GM12878 (cell line): ENCODE measurements at regions not wholly inside any gene's neighbourhood (a gene's known extent, or its start where the extent isn't known, plus 50 kb on each side); places are given as distances from the start of the nearest gene placed in this dataset.

Source experiments
- ATAC-seq: fragments of 200-7000 bp; cut with Tn5 transposase; 3 replicates; pipeline ENCODE4 v1.9.1; 2020; ENCODE audit warnings: mild to moderate bottlenecking, moderate library complexity
- BruUV-seq: library from RNA; stranded (reverse); fragments of 400-500 nt; replicated peaks from 2 replicates; lab custom pipeline; 2021; lab: Mats Ljungman, UMichigan
- CTCF ChIA-PET: fragments of 300-600 bp; sonication (Branson Sonifier 250); formaldehyde crosslinking; extraction: SDS; loops from one replicate; lab custom pipeline; 2021; ENCODE audit warnings: inconsistent platforms; lab: Yijun Ruan, JAX
- POLR2A ChIA-PET: fragments of 350-600 bp; formaldehyde crosslinking; extraction: SDS; loops from one replicate; lab custom pipeline; 2021; ENCODE audit warnings: inconsistent platforms; lab: Charles Lee
- RAD21 ChIA-PET: fragments of 300-600 bp; sonication (Branson Sonifier 250); formaldehyde crosslinking; loops from one replicate; lab custom pipeline; 2023; ENCODE audit warnings: antibody characterized with exemption; ENCODE audit not compliant: unreplicated experiment; lab: Charles Lee
- SMC1A ChIA-PET: fragments of 300-600 bp; sonication (Branson Sonifier 250); formaldehyde crosslinking; loops from one replicate; lab custom pipeline; 2023; ENCODE audit not compliant: unreplicated experiment, uncharacterized antibody; lab: Charles Lee
- DNase-seq: peaks from one replicate; pipeline ENCODE4 v3.0.0-alpha.2; 2011; ENCODE audit warnings: low read depth, low spot score
- FAIRE-seq: peaks from 3 replicates; lab custom pipeline; 2011; peaks lifted over from hg19 to GRCh38; lab: Jason Lieb, UNC
- H2AFZ ChIP-seq: 2 replicates; pipeline ENCODE4 v1.6.0; 2011; ENCODE audit warnings: low read depth, low read length, control low read depth; ENCODE audit not compliant: control insufficient read depth
- H3K27ac ChIP-seq: 2 replicates; pipeline ENCODE4 v1.5.1; 2011; ENCODE audit warnings: control low read depth; ENCODE audit not compliant: control insufficient read depth, insufficient read depth
- H3K27me3 ChIP-seq, 2 experiments: replicated peaks in 1 of 2; 2 replicates each; pipeline versions ENCODE4 v1.6.0 to v1.6.1; 2011; ENCODE audit warnings: low read length in 1 of 2; ENCODE audit not compliant: control insufficient read depth in 2 of 2, insufficient read depth in 2 of 2
- H3K36me3 ChIP-seq, 2 experiments: 2 replicates each; pipeline ENCODE4 v1.5.1; 2011; ENCODE audit warnings: low read length in 1 of 2; ENCODE audit not compliant: control insufficient read depth in 2 of 2, insufficient read depth in 2 of 2
- H3K4me1 ChIP-seq: 2 replicates; pipeline ENCODE4 v1.6.1; 2011; ENCODE audit warnings: mild to moderate bottlenecking, low read length, moderate library complexity, mixed read lengths; ENCODE audit not compliant: control insufficient read depth, insufficient read depth
- H3K4me2 ChIP-seq: 2 replicates; pipeline ENCODE4 v1.6.0; 2011; ENCODE audit warnings: control low read depth; ENCODE audit not compliant: control insufficient read depth, insufficient read depth
- H3K4me3 ChIP-seq: fragments of 200-600 bp; sonication (generic); 2 replicates; pipeline ENCODE4 v1.5.1; 2016
- H3K79me2 ChIP-seq: 2 replicates; pipeline ENCODE4 v1.6.0; 2011; ENCODE audit warnings: low read length; ENCODE audit not compliant: control insufficient read depth, insufficient read depth
- H3K9ac ChIP-seq: 2 replicates; pipeline ENCODE4 v1.8.0; 2011; ENCODE audit warnings: low read length, control low read depth, mixed read lengths; ENCODE audit not compliant: control insufficient read depth, insufficient read depth
- H3K9me3 ChIP-seq: replicated peaks from 3 replicates; pipeline ENCODE4 v1.5.1; 2011; ENCODE audit warnings: mild to moderate bottlenecking, low read length; ENCODE audit not compliant: control insufficient read depth, insufficient read depth
- H4K20me1 ChIP-seq: 2 replicates; pipeline ENCODE4 v1.6.0; 2011; ENCODE audit not compliant: control insufficient read depth, insufficient read depth
- ATF7 ChIP-seq: fragments of 450-650 bp; IDR thresholded peaks from 2 replicates; pipeline ENCODE4 v1.6.1; 2016; ENCODE audit warnings: low read depth, mild to moderate bottlenecking
- BACH1 ChIP-seq: fragments of 450-650 bp; IDR thresholded peaks from 2 replicates; pipeline ENCODE4 v1.6.1; 2017; ENCODE audit warnings: mild to moderate bottlenecking, borderline replicate concordance
- BHLHE40 ChIP-seq, 2 experiments: fragments of 450-650 bp in 1 of 2; IDR thresholded peaks; 2 replicates each; pipeline ENCODE4 v1.6.1; 2011 to 2017; ENCODE audit warnings: low read depth in 2 of 2, borderline replicate concordance in 1 of 2, improper control_type of control experiment in 1 of 2, low read length in 1 of 2, mild to moderate bottlenecking in 1 of 2
- BMI1 ChIP-seq: fragments of 450-650 bp; IDR thresholded peaks from 2 replicates; pipeline ENCODE4 v1.6.1; 2016; ENCODE audit warnings: mild to moderate bottlenecking, moderate library complexity, borderline replicate concordance
- CBX3 ChIP-seq: fragments of 200-600 bp; sonication (generic); IDR thresholded peaks from 2 replicates; pipeline ENCODE4 v1.6.1; 2016; ENCODE audit warnings: low read depth, borderline replicate concordance
- CBX5 ChIP-seq: sonication (generic); IDR thresholded peaks from 2 replicates; pipeline ENCODE4 v1.6.1; 2016; ENCODE audit warnings: low read depth, moderate library complexity, mild to moderate bottlenecking, inconsistent platforms
- CHD4 ChIP-seq: fragments of 200-600 bp; sonication (generic); IDR thresholded peaks from 2 replicates; pipeline ENCODE4 v1.6.1; 2016; ENCODE audit warnings: mild to moderate bottlenecking
- EZH2 ChIP-seq: IDR thresholded peaks from 2 replicates; pipeline ENCODE4 v1.6.1; 2012; ENCODE audit warnings: low read depth, mild to moderate bottlenecking, control low read depth, inconsistent platforms, low read length, borderline replicate concordance; ENCODE audit not compliant: control insufficient read depth
- FOXK2 ChIP-seq: fragments of 450-650 bp; IDR thresholded peaks from 2 replicates; pipeline ENCODE4 v1.6.1; 2017; ENCODE audit warnings: mild to moderate bottlenecking, moderate library complexity
- GABPA ChIP-seq: IDR thresholded peaks from 2 replicates; pipeline ENCODE4 v1.6.1; 2014; ENCODE audit warnings: antibody characterized with exemption, low read depth, mild to moderate bottlenecking, inconsistent platforms
- HCFC1 ChIP-seq: fragments of 150-350 bp; IDR thresholded peaks from 2 replicates; pipeline ENCODE4 v1.6.1; 2014; ENCODE audit warnings: low read length
- HDGF ChIP-seq: fragments of 450-650 bp; IDR thresholded peaks from 2 replicates; pipeline ENCODE4 v1.6.1; 2016; ENCODE audit warnings: antibody characterized with exemption
- KDM1A ChIP-seq: fragments of 200-600 bp; sonication (generic); IDR thresholded peaks from 2 replicates; pipeline ENCODE4 v1.6.1; 2016; ENCODE audit warnings: borderline replicate concordance
- SMAD1 ChIP-seq: fragments of 450-650 bp; IDR thresholded peaks from 2 replicates; pipeline ENCODE4 v1.6.1; 2018; ENCODE audit warnings: mild to moderate bottlenecking, low read depth; ENCODE audit not compliant: partially characterized antibody
- SREBF2 ChIP-seq: IDR thresholded peaks from 2 replicates; pipeline ENCODE4 v1.6.1; 2012; ENCODE audit warnings: mild to moderate bottlenecking, low read length
- WGBS: methylation state at CpG from one replicate; pipeline ENCODE4 v1.1.6; 2016; ENCODE audit warnings: low lambda C conversion rate; ENCODE audit not compliant: insufficient replicate concordance, insufficient coverage; ENCODE audit errors: missing lambda C conversion rate; 5-methylcytosine and 5-hydroxymethylcytosine counted together
- in situ Hi-C: fragments of 300-500 bp; cut with MboI; formaldehyde crosslinking; loops from 9 replicates; pipeline ENCODE4 v1.14.3; 2018; ENCODE audit warnings: mixed read lengths
- intact Hi-C: fragments of 100-400 bp; cut with micrococcal nuclease; formaldehyde crosslinking; loops from one replicate; pipeline ENCODE4 v1.14.2; 2022; ENCODE audit not compliant: unreplicated experiment
- TF ChIP-seq, protein P1 (sequence below): IDR thresholded peaks from 2 replicates; pipeline ENCODE4 v1.6.1; 2012; ENCODE audit warnings: low read length, inconsistent platforms
- TF ChIP-seq, protein P2 (sequence below): IDR thresholded peaks from 2 replicates; pipeline ENCODE4 v1.6.1; 2012; ENCODE audit warnings: low read depth, low read length, improper control_type of control experiment

DNA sequence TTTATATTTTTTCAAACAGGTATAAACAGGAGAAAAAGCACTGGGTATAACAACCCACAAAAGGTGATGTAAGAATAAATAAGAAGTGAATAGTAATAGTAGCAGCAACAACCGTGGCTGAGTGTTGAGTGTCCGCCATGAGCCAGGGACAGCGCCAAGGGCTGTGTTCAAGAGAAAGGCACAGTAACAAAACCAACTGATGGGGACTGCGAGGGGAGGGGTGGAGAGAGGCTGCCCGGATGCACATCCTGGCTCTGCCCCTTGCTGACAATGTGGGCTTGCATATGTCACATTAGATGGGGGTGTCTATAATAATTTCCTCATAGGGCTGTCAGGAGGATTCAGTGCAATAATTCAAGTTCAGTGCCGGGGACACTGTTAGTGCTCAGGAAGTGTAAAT, 912.4 kb downstream of the VRK1 start:
- H3K9ac ChIP-seq = no peak overlapping the region
- ChIA-PET POLR2A (no interaction called here), CTCF (interaction anchor here (2.8 kb wide), 1 partner anchor 15 kb away, joined by 11 read pairs; no protein-coding TSS in a partner anchor), SMC1A (interaction anchor here (0.8 to 2.5 kb wide), 4 partner anchors 10 to 1706 kb away, joined by 3 to 9 read pairs (median 4); no protein-coding TSS in a partner anchor), RAD21 (no interaction called here)
- H3K36me3 ChIP-seq = no peaks in the 10 kb centered on the region
- H3K4me3 ChIP-seq = no peak overlapping the region
- in situ Hi-C loops (loop anchor here (10.0 kb wide), 1 partner anchor 1555 kb away; no protein-coding TSS in a partner anchor), intact Hi-C loops (loop anchor here (5.0 to 10.0 kb wide), 3 partner anchors 72 to 295 kb away; no protein-coding TSS in a partner anchor)
- no peaks in the 10 kb centered on the region for H4K20me1 ChIP-seq
- no peak overlapping the region for H3K4me2 ChIP-seq
- no TSS peak for BruUV-seq
- no peak for FAIRE-seq
- H3K4me1 ChIP-seq = peaks cover 7% of the 10 kb centered on the region
- no peak for ATAC-seq
- H3K79me2 ChIP-seq = no peaks in the 10 kb centered on the region
- TF ChIP-seq SREBF2 (no peak), BACH1 (no peak), CHD4 (no peak), FOXK2 (no peak), EZH2 (no peak)
- no peak overlapping the region for H3K27ac ChIP-seq
- no peaks in the 10 kb centered on the region for H3K27me3 ChIP-seq
- 25% methylated on average over 6 of the region's 6 CpGs for WGBS
- DNase-seq = no peak
- H3K9me3 ChIP-seq = no peaks in the 10 kb centered on the region
- H2AFZ ChIP-seq = no peak overlapping the region

DNA sequence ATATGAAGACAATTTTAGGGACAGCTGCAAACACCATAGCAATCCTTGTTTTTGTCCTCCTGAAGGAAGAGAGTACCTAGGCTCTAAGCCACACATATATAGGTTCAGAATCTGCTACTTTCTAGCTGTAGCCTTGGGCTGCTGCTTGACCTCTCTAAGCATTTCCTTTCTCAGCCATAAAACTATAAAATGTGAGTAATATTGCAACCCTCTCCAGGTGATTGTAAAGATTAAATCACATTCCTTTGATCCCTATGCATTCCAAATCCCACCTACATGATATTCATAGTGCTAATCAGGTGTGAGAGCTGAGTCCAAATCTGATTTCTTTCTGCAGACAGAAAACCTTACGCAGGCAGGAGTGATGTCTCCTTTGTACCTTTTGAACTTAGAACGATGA, 913.5 kb downstream of the VRK1 start:
- H3K36me3 ChIP-seq = no peaks in the 10 kb centered on the region
- no peaks in the 10 kb centered on the region for H3K9me3 ChIP-seq
- no peaks in the 10 kb centered on the region for H4K20me1 ChIP-seq
- H3K27me3 ChIP-seq = no peaks in the 10 kb centered on the region
- H3K27ac ChIP-seq = no peak overlapping the region
- H3K9ac ChIP-seq = no peak overlapping the region
- peaks cover 7% of the 10 kb centered on the region for H3K4me1 ChIP-seq
- 18% methylated on average over 2 of the region's 2 CpGs for WGBS
- H2AFZ ChIP-seq = no peak overlapping the region
- no peak overlapping the region for H3K4me2 ChIP-seq
- CTCF ChIA-PET = no interaction called here
- POLR2A ChIA-PET = no interaction called here
- intact Hi-C loops = loop anchor here (10.0 kb wide), 1 partner anchor 1554 kb away; no protein-coding TSS in a partner anchor
- H3K4me3 ChIP-seq = no peak overlapping the region
- FAIRE-seq = no peak
- BruUV-seq = no TSS peak
- RAD21 ChIA-PET = no interaction called here
- DNase-seq = no peak
- no peak for ATAC-seq
- no peaks in the 10 kb centered on the region for H3K79me2 ChIP-seq
- in situ Hi-C loops = no loop called here
- SMC1A ChIA-PET = no interaction called here
- TF ChIP-seq KDM1A (no peak), BMI1 (no peak), BHLHE40 (IDR thresholded peaks at IDR 0.05; ENCODE audit: borderline replicate concordance in 1 of 2, low read depth in 2 of 2, low read length in 1 of 2) (no peak), CBX5 (no peak), HDGF (no peak), ATF7 (no peak), SMAD1 (no peak), HCFC1 (no peak), GABPA (no peak), CBX3 (no peak)
- TF ChIP-seq, protein P1, sequence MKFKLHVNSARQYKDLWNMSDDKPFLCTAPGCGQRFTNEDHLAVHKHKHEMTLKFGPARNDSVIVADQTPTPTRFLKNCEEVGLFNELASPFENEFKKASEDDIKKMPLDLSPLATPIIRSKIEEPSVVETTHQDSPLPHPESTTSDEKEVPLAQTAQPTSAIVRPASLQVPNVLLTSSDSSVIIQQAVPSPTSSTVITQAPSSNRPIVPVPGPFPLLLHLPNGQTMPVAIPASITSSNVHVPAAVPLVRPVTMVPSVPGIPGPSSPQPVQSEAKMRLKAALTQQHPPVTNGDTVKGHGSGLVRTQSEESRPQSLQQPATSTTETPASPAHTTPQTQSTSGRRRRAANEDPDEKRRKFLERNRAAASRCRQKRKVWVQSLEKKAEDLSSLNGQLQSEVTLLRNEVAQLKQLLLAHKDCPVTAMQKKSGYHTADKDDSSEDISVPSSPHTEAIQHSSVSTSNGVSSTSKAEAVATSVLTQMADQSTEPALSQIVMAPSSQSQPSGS = no peak
- TF ChIP-seq, protein P2, sequence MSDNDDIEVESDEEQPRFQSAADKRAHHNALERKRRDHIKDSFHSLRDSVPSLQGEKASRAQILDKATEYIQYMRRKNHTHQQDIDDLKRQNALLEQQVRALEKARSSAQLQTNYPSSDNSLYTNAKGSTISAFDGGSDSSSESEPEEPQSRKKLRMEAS = no peak
